Lower leg skin (tissue), 3 donors: ENCODE measurements at regions not wholly inside any gene's neighbourhood (a gene's known extent, or its start where the extent isn't known, plus 50 kb on each side); places are given as distances from the start of the nearest gene placed in this dataset.

Source experiments
- CTCF ChIP-seq, 3 donors: fragments of 450-650 bp; IDR thresholded peaks; one replicate each; pipeline ENCODE4 v1.5.1; 2016; ENCODE audit warnings: antibody characterized with exemption in 3 of 3, mild to moderate bottlenecking in 3 of 3, moderate library complexity in 2 of 3
- POLR2A ChIP-seq, 2 donors: fragments of 450-650 bp; IDR thresholded peaks; one replicate each; pipeline ENCODE4 v1.6.1; 2016 to 2017; ENCODE audit warnings: antibody characterized with exemption in 2 of 2, mild to moderate bottlenecking in 1 of 2, moderate library complexity in 1 of 2

- TF ChIP-seq CTCF (IDR thresholded peaks at IDR 0.05), result no peak
- TF ChIP-seq POLR2A (IDR thresholded peaks at IDR 0.05), result no peak
These were observed 158.7 kb upstream of the RSPO3 start for GRCh38 chr6:126959765-126960164.
